D721Med (cell line): ENCODE measurements at regions not wholly inside any gene's neighbourhood (a gene's known extent, or its start where the extent isn't known, plus 50 kb on each side); places are given as distances from the start of the nearest gene placed in this dataset.
A peak's percentile ranks its signal among the peaks of the same experiment; 100 is the strongest.

Experiments used
- DNase-seq: peaks from one replicate; pipeline ENCODE4 v3.0.0; 2011; ENCODE audit warnings: low spot score; ENCODE audit not compliant: insufficient read length
- FAIRE-seq: peaks from 2 replicates; lab custom pipeline; 2011; peaks lifted over from hg19 to GRCh38; lab: Jason Lieb, UNC
- CTCF ChIP-seq: IDR thresholded peaks from 2 replicates; pipeline ENCODE4 v1.5.1; 2012; ENCODE audit warnings: mild to moderate bottlenecking, control low read depth; ENCODE audit not compliant: insufficient read depth; ENCODE audit errors: missing control alignments

- no peak for TF ChIP-seq CTCF
- DNase-seq (no peak), FAIRE-seq (no peak)
Observed at GRCh38 chr6:21524201-21524600, 69.3 kb upstream of the SOX4 start.

- DNase-seq (no peak), FAIRE-seq (no peak)
- TF ChIP-seq CTCF = no peak
Observed at GRCh38 chr6:21526974-21527373, 66.6 kb upstream of the SOX4 start.

- no peak for FAIRE-seq
- no peak for DNase-seq
- TF ChIP-seq CTCF = no peak
Observed at GRCh38 chr6:21527731-21528130, 65.8 kb upstream of the SOX4 start.

- peak; percentile 24 for DNase-seq
- FAIRE-seq = peak; percentile 86
- no peak for TF ChIP-seq CTCF
Observed at GRCh38 chr6:21529431-21529830, 64.1 kb upstream of the SOX4 start.

- DNase-seq (peak; percentile 24), FAIRE-seq (peak; percentile 38)
Observed at GRCh38 chr6:21531393-21531792, 62.2 kb upstream of the SOX4 start.

GRCh38 chr6:21533678-21534077 lies 59.9 kb upstream of the SOX4 start:
- no peak for TF ChIP-seq CTCF
- no peak for FAIRE-seq
- no peak for DNase-seq

More at GRCh38 chr6:21531393-21531792, 62.2 kb upstream of the SOX4 start:
- TF ChIP-seq CTCF = no peak

- FAIRE-seq (no peak), DNase-seq (no peak)
- no peak for TF ChIP-seq CTCF
Observed at GRCh38 chr6:21536280-21536766, 57.2 kb upstream of the SOX4 start.
